Eye (tissue), 1 donor: ENCODE measurements at regions not wholly inside any gene's neighbourhood (a gene's known extent, or its start where the extent isn't known, plus 50 kb on each side); places are given as distances from the start of the nearest gene placed in this dataset.
"Not testable (repeated sequence)": the region's sequence is repeated elsewhere in the genome, so short reads cannot be mapped to it uniquely, and the experiment has no call there.

Experiments
- DNase-seq: peaks from one replicate; pipeline ENCODE4 v3.0.0-alpha.2; 2015

- DNase-seq, result no peak
Measured at GRCh38 chr9:111276431-111277128, 53.4 kb downstream of the OR2K2 start.

- DNase-seq, result no peak
Measured at GRCh38 chr9:111274737-111275136, 55.3 kb downstream of the OR2K2 start.

GRCh38 chr9:111272581-111272980, 57.4 kb downstream of the OR2K2 start:
- no peak for DNase-seq

GRCh38 chr9:111271481-111272080, 58.4 kb downstream of the OR2K2 start:
- no peak for DNase-seq

GRCh38 chr9:111271047-111271446, 59.0 kb downstream of the OR2K2 start:
- DNase-seq, result no peak

GRCh38 chr9:111266024-111266423, 64.0 kb downstream of the OR2K2 start:
- not testable (repeated sequence) for DNase-seq

- no peak for DNase-seq
Measured at GRCh38 chr9:111263116-111263515, 66.9 kb downstream of the OR2K2 start.

GRCh38 chr9:111258875-111259271, 71.2 kb downstream of the OR2K2 start:
- DNase-seq, result no peak

- no peak for DNase-seq
Measured at GRCh38 chr9:111258209-111258874, 71.7 kb downstream of the OR2K2 start.

GRCh38 chr9:111253742-111254437, 76.1 kb downstream of the OR2K2 start:
- no peak for DNase-seq

- no peak for DNase-seq
Measured at GRCh38 chr9:111250875-111251842, 78.9 kb downstream of the OR2K2 start.

GRCh38 chr9:111237447-111237846, 92.6 kb downstream of the OR2K2 start:
- no peak for DNase-seq

- no peak for DNase-seq
Measured at GRCh38 chr9:111236332-111236731, 93.7 kb downstream of the OR2K2 start.

GRCh38 chr9:111233963-111234362, 96.1 kb downstream of the OR2K2 start:
- DNase-seq, result no peak

GRCh38 chr9:111232997-111233790, 96.8 kb downstream of the OR2K2 start:
- peak; percentile 48 for DNase-seq

- no peak for DNase-seq
Measured at GRCh38 chr9:111231801-111232580, 98.0 kb downstream of the OR2K2 start.

- DNase-seq, result no peak
Measured at GRCh38 chr9:111222757-111223156, 107.3 kb downstream of the OR2K2 start.

- no peak for DNase-seq
Measured at GRCh38 chr9:111212874-111213273, 117.2 kb downstream of the OR2K2 start.

- no peak for DNase-seq
Measured at GRCh38 chr9:111198936-111199335, 131.1 kb downstream of the OR2K2 start.

GRCh38 chr9:111197256-111197655, 132.8 kb downstream of the OR2K2 start:
- no peak for DNase-seq

- no peak for DNase-seq
Measured at GRCh38 chr9:111195766-111196165, 134.3 kb downstream of the OR2K2 start.
